ENCODE measurements at regions not wholly inside any gene's neighbourhood (a gene's known extent, or its start where the extent isn't known, plus 50 kb on each side); places are given as distances from the start of the nearest gene placed in this dataset.

- ChIA-PET CTCF (interaction anchor here (1.3 kb wide), 1 partner anchor 10 kb away, joined by 6 read pairs; no protein-coding TSS in a partner anchor), POLR2A (no interaction called here)
- H3K4me3 ChIP-seq (ENCODE audit: low read depth, low read length), result no peak overlapping the region
- H3K9me3 ChIP-seq (ENCODE audit: control insufficient read depth, insufficient read depth, low read depth, low read length), result no peaks in the 10 kb centered on the region
- no peak overlapping the region for H3K27ac ChIP-seq (ENCODE audit: extremely low read depth, low read depth, low read length)
- H3K36me3 ChIP-seq (ENCODE audit: control insufficient read depth in 2 of 2, insufficient read depth in 1 of 2, low read length in 2 of 2), result no peaks in the 10 kb centered on the region
- no peak for TF ChIP-seq ZNF274 (IDR thresholded peaks at IDR 0.05; ENCODE audit: low read length)
- no peak for TF ChIP-seq ZNF274 (tag by site-specific recombination; IDR thresholded peaks at IDR 0.05; ENCODE audit: borderline replicate concordance)
- no peak for TF ChIP-seq ZNF266 (tag by site-specific recombination; IDR thresholded peaks at IDR 0.05; ENCODE audit: low read depth)
- no peak for TF ChIP-seq MYNN (tag by site-specific recombination; IDR thresholded peaks at IDR 0.05; ENCODE audit: borderline replicate concordance)
- no peak for TF ChIP-seq ZNF416 (tag by site-specific recombination; IDR thresholded peaks at IDR 0.05)
- TF ChIP-seq ZNF518A (tag by site-specific recombination; conservative IDR thresholded peaks at IDR 0.05; ENCODE audit: low read depth), result no peak
- no peak for TF ChIP-seq ZNF37A (tag by site-specific recombination; IDR thresholded peaks at IDR 0.05)
- TF ChIP-seq ZNF623 (tag by site-specific recombination; IDR thresholded peaks at IDR 0.05), result no peak
- no peak for TF ChIP-seq ZNF558 (tag by site-specific recombination; IDR thresholded peaks at IDR 0.05)
- TF ChIP-seq ZNF514 (tag by site-specific recombination; IDR thresholded peaks at IDR 0.05), result no peak
- no peak for TF ChIP-seq ZNF473 (tag by site-specific recombination; IDR thresholded peaks at IDR 0.05)
- TF ChIP-seq, protein P1, sequence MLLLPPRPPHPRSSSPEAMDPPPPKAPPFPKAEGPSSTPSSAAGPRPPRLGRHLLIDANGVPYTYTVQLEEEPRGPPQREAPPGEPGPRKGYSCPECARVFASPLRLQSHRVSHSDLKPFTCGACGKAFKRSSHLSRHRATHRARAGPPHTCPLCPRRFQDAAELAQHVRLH (tag by site-specific recombination; IDR thresholded peaks at IDR 0.05), result no peak
- TF ChIP-seq ZNF362 (tag by site-specific recombination; IDR thresholded peaks at IDR 0.05), result no peak
- TF ChIP-seq KLF1 (tag by site-specific recombination; IDR thresholded peaks at IDR 0.05), result no peak
- TF ChIP-seq MEIS1 (CRISPR knock-in tag; IDR thresholded peaks at IDR 0.05; ENCODE audit: borderline replicate concordance), result no peak
- no peak for TF ChIP-seq ZNF121 (tag by site-specific recombination; IDR thresholded peaks at IDR 0.05)
- TF ChIP-seq ZNF660 (tag by site-specific recombination; IDR thresholded peaks at IDR 0.05), result no peak
- no peak for TF ChIP-seq ZNF843 (tag by site-specific recombination; IDR thresholded peaks at IDR 0.05)
- TF ChIP-seq ZNF146 (tag by site-specific recombination; IDR thresholded peaks at IDR 0.05), result no peak
- TF ChIP-seq ZNF626 (tag by site-specific recombination; IDR thresholded peaks at IDR 0.05), result no peak
- TF ChIP-seq ZNF350 (tag by site-specific recombination; IDR thresholded peaks at IDR 0.05), result no peak
- H3K4me1 ChIP-seq (ENCODE audit: control insufficient read depth, insufficient read depth, low read length), result no peaks in the 10 kb centered on the region
Measured at GRCh38 chr12:47407463-47408129, 298.2 kb downstream of the RPAP3 start.
